HUES6 (cell line): ENCODE measurements at regions not wholly inside any gene's neighbourhood (a gene's known extent, or its start where the extent isn't known, plus 50 kb on each side); places are given as distances from the start of the nearest gene placed in this dataset.
"Not testable (repeated sequence)": the region's sequence is repeated elsewhere in the genome, so short reads cannot be mapped to it uniquely, and the experiment has no call there.

Experiments used
- H3K27ac ChIP-seq: 2 replicates; pipeline ENCODE4 v1.7.0; 2013; ENCODE audit warnings: low read depth, mild to moderate bottlenecking, low read length, inconsistent platforms
- H3K27me3 ChIP-seq: 2 replicates; pipeline ENCODE4 v1.6.1; 2013; ENCODE audit warnings: low read length; ENCODE audit not compliant: control insufficient read depth, insufficient read depth
- H3K36me3 ChIP-seq: 2 replicates; pipeline ENCODE4 v1.6.1; 2013; ENCODE audit warnings: low read length; ENCODE audit not compliant: control insufficient read depth, insufficient read depth
- H3K4me1 ChIP-seq: 2 replicates; pipeline ENCODE4 v1.6.1; 2013; ENCODE audit warnings: low read length; ENCODE audit not compliant: control insufficient read depth, insufficient read depth
- H3K4me3 ChIP-seq: 2 replicates; pipeline ENCODE4 v1.5.1; 2013; ENCODE audit warnings: low read depth, low read length
- H3K9ac ChIP-seq: one replicate; pipeline ENCODE4 v1.6.1; 2013; ENCODE audit warnings: mild to moderate bottlenecking, low read length
- H3K9me3 ChIP-seq: 2 replicates; pipeline ENCODE4 v1.6.1; 2013; ENCODE audit warnings: low read depth, low read length; ENCODE audit not compliant: control insufficient read depth, insufficient read depth

GRCh38 chr18:51248685-51249084, 51.2 kb upstream of the MEX3C start:
- Histone ChIP-seq H3K4me1 (peaks cover 13% of the 10 kb centered on the region), H3K9ac (no peak overlapping the region), H3K27ac (no peak overlapping the region), H3K9me3 (no peaks in the 10 kb centered on the region), H3K27me3 (no peaks in the 10 kb centered on the region), H3K4me3 (no peak overlapping the region), H3K36me3 (no peaks in the 10 kb centered on the region)

DNA sequence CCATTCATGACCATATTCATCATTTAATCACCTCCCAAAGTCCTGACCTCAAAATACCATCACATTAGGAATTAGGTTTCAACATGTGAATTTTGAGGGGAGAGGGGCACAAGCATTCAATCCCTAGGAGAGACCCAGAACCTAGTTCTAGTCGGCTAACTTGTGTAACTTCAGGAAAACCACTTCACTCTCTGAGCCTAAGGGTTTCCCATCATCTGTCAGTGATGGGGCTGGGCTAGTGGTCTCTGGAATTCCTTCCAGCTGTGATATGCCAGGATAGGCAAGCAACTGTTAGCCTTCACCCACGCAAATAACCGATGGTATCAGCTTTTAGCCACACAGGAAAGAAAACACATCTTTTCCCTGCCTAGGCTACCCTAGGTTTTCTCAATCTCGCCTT, 52.5 kb upstream of the MEX3C start:
- no peak overlapping the region for H3K9ac ChIP-seq
- H3K36me3 ChIP-seq, result no peaks in the 10 kb centered on the region
- H3K4me1 ChIP-seq, result peaks cover 13% of the 10 kb centered on the region
- no peaks in the 10 kb centered on the region for H3K27me3 ChIP-seq
- no peaks in the 10 kb centered on the region for H3K9me3 ChIP-seq
- no peak overlapping the region for H3K4me3 ChIP-seq
- H3K27ac ChIP-seq, result no peak overlapping the region

- H3K4me3 ChIP-seq, result no peak overlapping the region
- peaks cover 13% of the 10 kb centered on the region for H3K4me1 ChIP-seq
- H3K27ac ChIP-seq, result no peak overlapping the region
- H3K9ac ChIP-seq, result no peak overlapping the region
- H3K9me3 ChIP-seq, result no peaks in the 10 kb centered on the region
- H3K27me3 ChIP-seq, result no peaks in the 10 kb centered on the region
- H3K36me3 ChIP-seq, result no peaks in the 10 kb centered on the region
Measured at GRCh38 chr18:51250458-51251024, 53.1 kb upstream of the MEX3C start.

DNA sequence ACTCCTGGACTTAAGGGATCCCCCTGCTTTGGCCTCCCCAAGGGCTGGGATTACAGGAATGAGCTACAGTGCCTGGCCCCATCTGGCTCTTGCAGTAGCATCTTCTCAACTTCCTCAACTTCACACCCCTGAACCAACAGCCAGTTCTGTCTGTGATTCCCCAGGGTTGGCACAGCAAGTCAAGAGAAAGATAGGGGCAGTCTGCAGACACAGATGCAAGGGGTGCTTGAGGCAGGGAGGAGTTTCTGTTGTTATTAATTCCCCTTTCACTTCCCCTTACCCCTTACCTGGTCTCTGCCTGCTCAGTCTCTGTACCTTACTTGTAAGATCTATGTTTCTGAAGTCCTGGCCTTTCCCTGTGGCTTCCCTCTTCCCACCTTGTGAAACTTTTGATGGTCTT, 54.1 kb upstream of the MEX3C start:
- Histone ChIP-seq H3K27me3 (no peaks in the 10 kb centered on the region), H3K9me3 (no peaks in the 10 kb centered on the region), H3K9ac (no peak overlapping the region), H3K27ac (no peak overlapping the region), H3K36me3 (no peaks in the 10 kb centered on the region), H3K4me1 (peaks cover 13% of the 10 kb centered on the region), H3K4me3 (no peak overlapping the region)

GRCh38 chr18:51253476-51253875, 56.0 kb upstream of the MEX3C start:
- H3K4me1 ChIP-seq, result peaks cover 13% of the 10 kb centered on the region
- H3K36me3 ChIP-seq, result no peaks in the 10 kb centered on the region
- no peak overlapping the region for H3K27ac ChIP-seq
- no peaks in the 10 kb centered on the region for H3K9me3 ChIP-seq
- no peak overlapping the region for H3K4me3 ChIP-seq
- no peak overlapping the region for H3K9ac ChIP-seq
- H3K27me3 ChIP-seq, result no peaks in the 10 kb centered on the region

DNA sequence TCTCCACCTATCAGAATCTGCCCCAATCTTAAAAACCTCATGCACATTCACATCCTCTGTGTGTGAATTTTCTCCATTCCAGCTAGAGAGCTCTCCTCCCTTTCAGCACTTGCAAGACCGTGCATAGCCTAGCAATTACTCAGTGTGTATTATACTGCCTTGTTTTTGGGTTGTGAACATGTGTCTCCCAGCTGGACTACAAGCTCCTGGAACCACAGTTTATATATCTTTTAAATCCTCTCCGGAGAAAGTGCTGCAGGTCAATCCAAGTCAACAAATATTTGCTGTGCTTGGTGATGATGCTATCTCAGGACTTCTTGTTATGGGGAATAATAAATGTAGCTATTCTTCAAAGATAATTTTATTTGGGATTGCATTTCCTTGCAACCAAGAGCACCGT, 58.2 kb upstream of the MEX3C start:
- Histone ChIP-seq H3K27me3 (no peaks in the 10 kb centered on the region), H3K9ac (no peak overlapping the region), H3K4me1 (peaks cover 5% of the 10 kb centered on the region), H3K9me3 (no peaks in the 10 kb centered on the region), H3K27ac (no peak overlapping the region), H3K4me3 (no peak overlapping the region), H3K36me3 (no peaks in the 10 kb centered on the region)

DNA sequence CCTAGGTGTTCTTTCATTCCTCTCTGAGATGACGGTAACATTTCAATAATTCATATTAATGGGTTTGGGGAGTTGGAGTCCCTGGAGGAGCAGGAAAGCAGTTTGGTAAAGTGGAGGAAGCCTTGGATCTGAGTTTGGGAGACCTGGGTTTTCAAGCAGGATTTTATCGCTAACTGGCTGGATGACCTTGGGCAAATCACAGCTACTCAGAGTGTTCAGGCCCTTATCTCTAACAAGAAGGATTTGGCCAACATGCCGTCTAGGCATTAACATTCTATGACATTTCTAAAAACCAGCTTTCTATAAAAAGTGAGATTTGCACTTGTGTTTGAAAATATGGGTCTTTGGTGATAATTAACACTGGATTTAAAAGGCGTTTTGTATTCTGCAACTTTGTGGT, 59.7 kb upstream of the MEX3C start:
- Histone ChIP-seq H3K36me3 (no peaks in the 10 kb centered on the region), H3K9ac (no peak overlapping the region), H3K27me3 (no peaks in the 10 kb centered on the region), H3K4me3 (no peak overlapping the region), H3K9me3 (no peaks in the 10 kb centered on the region), H3K4me1 (no peaks in the 10 kb centered on the region), H3K27ac (no peak overlapping the region)

DNA sequence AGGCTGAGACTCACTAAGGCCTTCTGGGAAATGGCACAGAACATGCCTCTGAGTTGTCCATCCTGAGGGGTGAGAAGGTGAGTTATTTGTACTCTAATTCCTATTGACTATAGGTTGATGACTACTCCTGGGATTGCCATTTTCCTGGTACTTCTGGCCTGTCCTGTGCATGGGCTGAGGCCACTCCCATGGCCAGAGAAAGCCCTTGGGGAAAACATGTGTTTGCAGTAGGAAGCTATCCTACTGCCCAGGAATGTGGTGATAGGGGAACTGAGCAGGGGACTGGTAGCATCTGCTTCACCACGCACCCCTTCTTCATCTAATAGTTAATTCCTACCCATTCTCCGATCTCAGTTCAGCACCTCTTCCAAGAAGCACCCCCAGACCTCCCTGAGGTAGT, 62.6 kb upstream of the MEX3C start:
- no peaks in the 10 kb centered on the region for H3K27me3 ChIP-seq
- no peaks in the 10 kb centered on the region for H3K4me1 ChIP-seq
- no peaks in the 10 kb centered on the region for H3K9me3 ChIP-seq
- no peak overlapping the region for H3K4me3 ChIP-seq
- no peak overlapping the region for H3K9ac ChIP-seq
- H3K27ac ChIP-seq, result no peak overlapping the region
- H3K36me3 ChIP-seq, result no peaks in the 10 kb centered on the region

DNA sequence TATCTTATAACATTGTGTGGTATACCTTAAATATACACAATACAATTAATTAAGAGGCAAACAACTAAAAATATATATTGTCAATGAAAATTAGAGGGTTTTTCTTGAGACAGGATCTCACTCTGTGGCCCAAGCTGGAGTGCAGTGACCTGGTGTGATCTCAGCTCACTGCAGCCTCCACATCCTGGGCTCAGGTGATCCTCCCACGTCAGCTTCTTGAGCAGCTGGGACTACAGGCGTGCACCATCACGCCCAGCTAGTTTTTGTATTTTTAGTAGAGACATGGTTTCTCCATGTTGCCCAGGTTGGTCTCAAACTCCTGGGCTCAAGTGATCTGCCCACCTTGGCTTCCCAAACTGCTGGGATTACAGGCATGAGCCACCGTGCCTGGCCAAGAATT, 68.6 kb upstream of the MEX3C start:
- not testable (repeated sequence) for H3K27ac ChIP-seq, H3K4me1 ChIP-seq, H3K9ac ChIP-seq

DNA sequence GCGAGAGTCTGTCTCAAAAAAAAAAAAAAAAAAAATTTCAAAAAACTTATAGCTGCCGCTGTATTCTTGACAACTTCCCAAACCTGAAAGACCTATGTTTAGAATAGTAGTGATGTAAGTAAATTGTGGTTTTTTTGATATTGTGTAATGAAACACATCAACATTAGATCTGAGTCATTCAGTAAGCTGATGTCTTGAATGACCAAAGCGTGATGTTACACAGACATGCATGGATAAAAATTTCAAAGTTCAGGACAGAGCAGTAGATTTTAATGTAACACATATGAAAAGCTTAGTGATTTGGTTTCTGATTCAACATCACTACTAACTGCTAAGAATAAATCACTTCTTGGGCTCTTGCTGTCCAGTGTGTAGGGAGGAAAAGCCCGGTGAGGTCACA, 69.3 kb upstream of the MEX3C start:
- Histone ChIP-seq H3K4me1 (no peaks in the 10 kb centered on the region), H3K27ac (no peak overlapping the region), H3K9me3 (peaks cover 3% of the 10 kb centered on the region; the same call in 1 of the 2 replicates), H3K4me3 (no peak overlapping the region), H3K27me3 (no peaks in the 10 kb centered on the region), H3K9ac (no peak overlapping the region), H3K36me3 (no peaks in the 10 kb centered on the region)

More for the DNA sequence above, 68.6 kb upstream of the MEX3C start:
- not testable (repeated sequence) for H3K36me3 ChIP-seq, H3K4me3 ChIP-seq, H3K9me3 ChIP-seq, H3K27me3 ChIP-seq

GRCh38 chr18:51273437-51273836, 76.0 kb upstream of the MEX3C start:
- H3K27ac ChIP-seq, result no peak overlapping the region
- no peak overlapping the region for H3K9ac ChIP-seq
- peaks cover 3% of the 10 kb centered on the region; the same call in 1 of the 2 replicates for H3K9me3 ChIP-seq
- no peaks in the 10 kb centered on the region for H3K36me3 ChIP-seq
- no peak overlapping the region for H3K4me3 ChIP-seq
- H3K27me3 ChIP-seq, result no peaks in the 10 kb centered on the region
- H3K4me1 ChIP-seq, result peaks cover 28% of the 10 kb centered on the region
